ENCODE measurements at regions not wholly inside any gene's neighbourhood (a gene's known extent, or its start where the extent isn't known, plus 50 kb on each side); places are given as distances from the start of the nearest gene placed in this dataset.

DNA sequence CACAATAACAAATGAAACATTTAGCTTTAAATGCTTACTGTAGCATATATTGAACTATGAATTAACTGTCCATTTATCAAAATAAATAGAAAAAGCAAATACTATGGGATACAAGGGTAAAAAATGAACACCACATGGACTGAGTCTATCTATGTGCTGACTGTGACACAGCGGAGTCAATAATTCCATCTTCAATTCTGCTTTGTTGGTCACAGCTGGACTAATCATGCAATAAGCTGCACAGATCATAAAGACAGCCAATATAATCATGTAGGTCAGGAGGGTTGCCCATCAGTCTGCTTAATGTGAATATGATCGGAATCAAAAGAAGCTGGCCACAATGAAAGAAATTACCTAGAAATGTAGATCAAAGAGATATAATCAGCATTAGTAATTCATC is 95.7 kb upstream of the FAM47A start:
- DNase-seq: no peak

DNA sequence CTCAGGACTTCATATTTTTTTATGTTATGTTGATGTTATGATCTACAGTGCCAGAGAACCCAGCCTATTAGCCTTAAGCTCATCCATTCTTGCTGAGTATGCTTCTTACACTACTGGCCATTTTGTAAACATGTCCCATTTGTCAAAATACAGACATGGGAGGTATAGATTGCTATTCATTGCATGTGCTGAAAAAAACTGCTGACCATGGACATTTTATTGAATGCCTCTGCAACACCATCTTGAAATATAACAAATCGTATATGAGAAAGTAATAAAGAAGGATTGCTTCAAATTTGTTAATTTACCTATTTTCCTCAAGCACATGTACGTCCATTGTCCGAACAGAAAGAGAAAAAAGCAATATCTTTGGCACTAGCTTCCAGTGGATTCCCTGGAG is 91.5 kb upstream of the FAM47A start:
- no peak for DNase-seq

DNA sequence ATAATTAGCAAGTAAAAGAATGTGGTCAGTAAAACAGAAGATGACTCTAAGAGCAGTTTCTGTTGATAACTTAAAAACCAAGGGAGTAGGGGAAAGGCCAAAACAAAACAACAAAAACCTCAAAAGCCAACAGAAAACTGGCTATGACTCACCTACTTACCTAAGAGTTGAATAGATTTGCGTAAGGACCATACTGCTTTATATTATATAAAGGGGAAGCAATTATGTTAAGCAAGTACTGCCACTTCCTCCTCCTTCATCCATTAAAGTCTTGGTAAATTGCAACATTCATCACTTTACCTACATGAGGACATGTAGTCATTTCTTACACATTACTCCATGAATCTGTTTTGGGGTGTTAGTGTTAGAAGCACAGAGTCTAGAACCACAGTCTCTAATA is 85.9 kb upstream of the FAM47A start:
- DNase-seq: no peak

DNA sequence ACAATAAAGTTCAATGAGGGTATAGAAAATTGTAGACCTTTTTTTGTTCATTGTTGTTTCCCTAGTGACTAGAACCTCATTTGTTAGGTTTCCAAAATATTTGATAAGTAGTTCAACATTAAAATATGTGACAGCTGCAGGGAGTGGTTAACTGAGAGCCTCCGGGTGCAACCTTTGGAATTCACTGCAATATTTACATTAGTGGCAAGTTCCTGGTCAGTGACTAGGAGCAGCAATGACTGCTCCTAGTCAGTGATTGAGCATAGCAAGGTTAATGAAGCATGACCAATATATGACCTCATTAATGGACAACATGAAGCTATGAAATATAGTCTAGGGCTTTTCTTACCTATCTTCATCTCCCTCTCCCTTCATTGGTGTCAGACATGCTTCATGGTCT is 65.8 kb upstream of the FAM47A start:
- no peak for DNase-seq

All from activated CD4-positive, alpha-beta T cell treated with anti-CD3 and anti-CD28 coated beads for 48 hours (primary cell).